WTC11 (cell line): ENCODE measurements at regions not wholly inside any gene's neighbourhood (a gene's known extent, or its start where the extent isn't known, plus 50 kb on each side); places are given as distances from the start of the nearest gene placed in this dataset.

Source experiments
- ATAC-seq: fragments of 200-7000 bp; cut with Tn5 transposase; 2 replicates; pipeline ENCODE4 v1.10.0; 2021; ENCODE audit warnings: mild to moderate bottlenecking, moderate library complexity
- CTCF ChIA-PET: fragments of 300-600 bp; sonication (Branson Sonifier 250); formaldehyde crosslinking; loops from one replicate; lab custom pipeline; 2021; ENCODE audit warnings: antibody characterized with exemption; lab: Charles Lee
- POLR2A ChIA-PET: fragments of 350-600 bp; sonication (Branson Sonifier 250); formaldehyde crosslinking; loops from one replicate; lab custom pipeline; 2021; ENCODE audit warnings: antibody characterized with exemption; lab: Charles Lee
- DNase-seq: peaks from one replicate; pipeline ENCODE4 v3.0.0; 2021; ENCODE audit warnings: low spot score
- H3K27ac Mint-ChIP-seq: 2 replicates; pipeline ENCODE4 v1.8.0; 2021; ENCODE audit warnings: mixed read lengths
- H3K27me3 Mint-ChIP-seq: 2 replicates; pipeline ENCODE4 v1.8.0; 2021; ENCODE audit warnings: low read depth, mild to moderate bottlenecking, moderate library complexity, mixed read lengths
- H3K36me3 Mint-ChIP-seq: 2 replicates; pipeline ENCODE4 v1.8.0; 2021; ENCODE audit warnings: mixed read lengths
- H3K4me1 Mint-ChIP-seq: 2 replicates; pipeline ENCODE4 v1.8.0; 2022; ENCODE audit warnings: mixed read lengths
- H3K4me3 Mint-ChIP-seq: 2 replicates; pipeline ENCODE4 v1.8.0; 2021; ENCODE audit warnings: mild to moderate bottlenecking, moderate library complexity, mixed read lengths
- H3K9me3 Mint-ChIP-seq: 2 replicates; pipeline ENCODE4 v1.8.0; 2021; ENCODE audit warnings: mixed read lengths
- ATF1 ChIP-seq: sonication (generic); formaldehyde crosslinking; IDR thresholded peaks from 2 replicates; pipeline ENCODE4 v1.8.1; 2023; ENCODE audit warnings: mild to moderate bottlenecking, moderate library complexity, missing genetic modification reagents
- ATF6 ChIP-seq: sonication (generic); formaldehyde crosslinking; IDR thresholded peaks from 2 replicates; pipeline ENCODE4 v1.8.1; 2023; ENCODE audit warnings: mild to moderate bottlenecking, missing genetic modification reagents
- CDX4 ChIP-seq: fragments of 250-450 bp; sonication (Bioruptor Pico); IDR thresholded peaks from 2 replicates; pipeline ENCODE4 v1.9.0; 2021; ENCODE audit warnings: moderate library complexity, mild to moderate bottlenecking, inconsistent platforms, borderline replicate concordance
- CREM ChIP-seq: sonication (generic); formaldehyde crosslinking; IDR thresholded peaks from 2 replicates; pipeline ENCODE4 v1.8.1; 2022; ENCODE audit warnings: mild to moderate bottlenecking, missing genetic modification reagents, moderate library complexity
- E2F1 ChIP-seq: sonication (generic); formaldehyde crosslinking; IDR thresholded peaks from 2 replicates; pipeline ENCODE4 v1.8.0; 2022; ENCODE audit warnings: mild to moderate bottlenecking, missing genetic modification reagents
- FOXP4 ChIP-seq: sonication (generic); formaldehyde crosslinking; IDR thresholded peaks from 2 replicates; pipeline ENCODE4 v1.8.0; 2022; ENCODE audit warnings: mild to moderate bottlenecking, missing genetic modification reagents
- GTF2I ChIP-seq: fragments of 250-450 bp; sonication (Bioruptor Pico); conservative IDR thresholded peaks from 2 replicates; pipeline ENCODE4 v1.4.0; 2021; ENCODE audit warnings: mild to moderate bottlenecking
- HMGXB4 ChIP-seq: sonication (generic); formaldehyde crosslinking; IDR thresholded peaks from 2 replicates; pipeline ENCODE4 v1.8.1; 2023; ENCODE audit warnings: mild to moderate bottlenecking, moderate library complexity, missing genetic modification reagents
- KAT7 ChIP-seq: sonication (generic); formaldehyde crosslinking; IDR thresholded peaks from 2 replicates; pipeline ENCODE4 v1.8.1; 2023; ENCODE audit warnings: missing genetic modification reagents, mild to moderate bottlenecking, borderline replicate concordance
- MAX ChIP-seq: sonication (generic); formaldehyde crosslinking; IDR thresholded peaks from 2 replicates; pipeline ENCODE4 v1.8.0; 2022; ENCODE audit warnings: mild to moderate bottlenecking, missing genetic modification reagents
- MLX ChIP-seq: sonication (generic); formaldehyde crosslinking; IDR thresholded peaks from 2 replicates; pipeline ENCODE4 v1.8.1; 2023; ENCODE audit warnings: mild to moderate bottlenecking, missing genetic modification reagents, moderate library complexity
- NFYB ChIP-seq: sonication (generic); formaldehyde crosslinking; conservative IDR thresholded peaks from 2 replicates; pipeline ENCODE4 v1.8.0; 2022; ENCODE audit warnings: low read depth, missing genetic modification reagents
- OVOL2 ChIP-seq: fragments of 250-450 bp; sonication (Bioruptor Pico); IDR thresholded peaks from 2 replicates; pipeline ENCODE4 v1.9.0; 2021; ENCODE audit warnings: mild to moderate bottlenecking, borderline replicate concordance
- RELA ChIP-seq: sonication (generic); formaldehyde crosslinking; IDR thresholded peaks from 2 replicates; pipeline ENCODE4 v1.8.1; 2022; ENCODE audit warnings: missing genetic modification reagents, mild to moderate bottlenecking, borderline replicate concordance
- RORB ChIP-seq: fragments of 250-450 bp; sonication (Bioruptor Pico); IDR thresholded peaks from 2 replicates; pipeline ENCODE4 v1.9.0; 2021; ENCODE audit warnings: mild to moderate bottlenecking
- SMAD3 ChIP-seq: sonication (generic); formaldehyde crosslinking; IDR thresholded peaks from 2 replicates; pipeline ENCODE4 v1.8.0; 2022; ENCODE audit warnings: missing genetic modification reagents, mild to moderate bottlenecking, borderline replicate concordance
- SMAD4 ChIP-seq: sonication (generic); formaldehyde crosslinking; IDR thresholded peaks from 2 replicates; pipeline ENCODE4 v1.8.0; 2022; ENCODE audit warnings: mild to moderate bottlenecking, missing genetic modification reagents
- SP1 ChIP-seq: sonication (generic); formaldehyde crosslinking; conservative IDR thresholded peaks from 2 replicates; pipeline ENCODE4 v1.8.1; 2022; ENCODE audit warnings: missing genetic modification reagents
- STAT6 ChIP-seq: sonication (generic); formaldehyde crosslinking; conservative IDR thresholded peaks from 2 replicates; pipeline ENCODE4 v1.8.1; 2023; ENCODE audit warnings: mild to moderate bottlenecking, low read depth, missing genetic modification reagents, moderate library complexity
- TEAD4 ChIP-seq: sonication (generic); formaldehyde crosslinking; IDR thresholded peaks from 2 replicates; pipeline ENCODE4 v1.8.0; 2022; ENCODE audit warnings: mild to moderate bottlenecking, missing genetic modification reagents
- USF1 ChIP-seq: sonication (generic); formaldehyde crosslinking; IDR thresholded peaks from 2 replicates; pipeline ENCODE4 v1.8.0; 2022; ENCODE audit warnings: mild to moderate bottlenecking, missing genetic modification reagents
- ZMAT4 ChIP-seq: fragments of 250-450 bp; sonication (Bioruptor Pico); IDR thresholded peaks from 2 replicates; pipeline ENCODE4 v1.9.0; 2021; ENCODE audit warnings: mild to moderate bottlenecking
- ZNF317 ChIP-seq: sonication (generic); formaldehyde crosslinking; IDR thresholded peaks from 2 replicates; pipeline ENCODE4 v1.8.1; 2023; ENCODE audit warnings: low read depth, mild to moderate bottlenecking, moderate library complexity, missing genetic modification reagents, borderline replicate concordance
- ZNF671 ChIP-seq: fragments of 250-450 bp; sonication (Bioruptor Pico); IDR thresholded peaks from 2 replicates; pipeline ENCODE4 v1.8.0; 2021; ENCODE audit warnings: mild to moderate bottlenecking

- Mint-ChIP-seq H3K9me3 (no peaks in the 10 kb centered on the region), H3K4me1 (peaks cover 9% of the 10 kb centered on the region), H3K27ac (peak overlapping the region; percentile 52), H3K36me3 (no peaks in the 10 kb centered on the region), H3K4me3 (no peak overlapping the region), H3K27me3 (no peaks in the 10 kb centered on the region)
- ATAC-seq, result no peak; the same call in 1 of the 2 replicates
- DNase-seq, result no peak
- ChIA-PET POLR2A (no interaction called here), CTCF (no interaction called here)
- TF ChIP-seq CDX4 (CRISPR knock-in tag) (no peak), RORB (CRISPR knock-in tag) (no peak), MLX (CRISPR knock-in tag) (no peak), E2F1 (CRISPR knock-in tag) (no peak), OVOL2 (CRISPR knock-in tag) (no peak), HMGXB4 (CRISPR knock-in tag) (no peak), ZMAT4 (no peak), KAT7 (no peak), TEAD4 (CRISPR knock-in tag) (no peak), RELA (no peak), SP1 (CRISPR knock-in tag) (no peak), STAT6 (CRISPR knock-in tag) (no peak), SMAD4 (CRISPR knock-in tag) (no peak), ZNF317 (CRISPR knock-in tag) (no peak), CREM (CRISPR knock-in tag) (no peak), MAX (CRISPR knock-in tag) (no peak), USF1 (no peak)
- TF ChIP-seq, all 79 proteins: peak for 0
Observed at GRCh38 chr1:80066060-80066459, 1059.5 kb upstream of the ADGRL4 start.

- ATAC-seq (no peak), DNase-seq (no peak)
- Mint-ChIP-seq H3K4me3 (no peak overlapping the region), H3K36me3 (no peaks in the 10 kb centered on the region), H3K27me3 (no peaks in the 10 kb centered on the region), H3K9me3 (peaks cover 4% of the 10 kb centered on the region; the same call in 1 of the 2 replicates), H3K4me1 (peaks cover 13% of the 10 kb centered on the region), H3K27ac (no peak overlapping the region)
- POLR2A ChIA-PET, result no interaction called here
- CTCF ChIA-PET, result no interaction called here
- TF ChIP-seq ATF1 (CRISPR knock-in tag), result no peak
- no peak for TF ChIP-seq ATF6 (CRISPR knock-in tag)
- TF ChIP-seq ZMAT4, result no peak
- no peak for TF ChIP-seq GTF2I (CRISPR knock-in tag)
- TF ChIP-seq SMAD3, result no peak
- no peak for TF ChIP-seq FOXP4 (CRISPR knock-in tag)
- TF ChIP-seq NFYB, result no peak
- no peak for TF ChIP-seq ZNF671 (CRISPR knock-in tag)
Observed at GRCh38 chr1:80064524-80064923, 1058.0 kb upstream of the ADGRL4 start.
